Heart left ventricle (tissue), 13 donors: ENCODE measurements at regions not wholly inside any gene's neighbourhood (a gene's known extent, or its start where the extent isn't known, plus 50 kb on each side); places are given as distances from the start of the nearest gene placed in this dataset.

Experiments
- CTCF ChIP-seq, 12 donors: fragments of 200-600 bp; sonication (generic) in 4 of 12; IDR thresholded peaks; one replicate each; pipeline versions ENCODE4 v1.5.0 to v1.8.0; 2018 to 2022; ENCODE audit warnings: antibody characterized with exemption in 12 of 12, mild to moderate bottlenecking in 5 of 12
- POLR2A ChIP-seq, 2 donors: fragments of 450-650 bp; IDR thresholded peaks; one replicate each; pipeline ENCODE4 v1.6.1; 2017; ENCODE audit warnings: antibody characterized with exemption in 2 of 2, mild to moderate bottlenecking in 2 of 2, moderate library complexity in 2 of 2
- donor health status: ischemic (EF 13 %, LVEDD 7.1; RV severe dilation, severe dysfunction).
- donor health status: DM: no; HTN: yes; CAD: no.
- donor health status: DM: no; HTN: no; CAD: no.
- donor health status: ischemic (EF 25% LVEDD 6.9; RV normal size, moderate dysfunction).
- donor health status: ischemic (EF 25% LVEDD 5.7; RV mildly dilated, moderate dysfunction).
- donor health status: ischemic (EF 35%, LVEDD 5.7; RV mildly dilated, moderate dysfunction).
- donor health status: nonischemic (EF 11% LVEDD 7.7; RV severe dilation, severe dysfunction).
- donor health status: DM: yes; HTN: yes; CAD: no.
- donor health status: PGD.
- donor health status: ischemic (EF 29% LVEDD 5.4; RV normal size, mild dysfunction).
- donor health status: nonischemic (EF 23%, LVEDD 6.1; RV moderate dilation, normal function).

- TF ChIP-seq POLR2A (IDR thresholded peaks at IDR 0.05) (no peak), CTCF (IDR thresholded peaks at IDR 0.05) (no peak)
Observed at GRCh38 chr3:15924914-15925313, 127.1 kb upstream of the ANKRD28 start.
